ENCODE measurements at regions not wholly inside any gene's neighbourhood (a gene's known extent, or its start where the extent isn't known, plus 50 kb on each side); places are given as distances from the start of the nearest gene placed in this dataset.

DNA sequence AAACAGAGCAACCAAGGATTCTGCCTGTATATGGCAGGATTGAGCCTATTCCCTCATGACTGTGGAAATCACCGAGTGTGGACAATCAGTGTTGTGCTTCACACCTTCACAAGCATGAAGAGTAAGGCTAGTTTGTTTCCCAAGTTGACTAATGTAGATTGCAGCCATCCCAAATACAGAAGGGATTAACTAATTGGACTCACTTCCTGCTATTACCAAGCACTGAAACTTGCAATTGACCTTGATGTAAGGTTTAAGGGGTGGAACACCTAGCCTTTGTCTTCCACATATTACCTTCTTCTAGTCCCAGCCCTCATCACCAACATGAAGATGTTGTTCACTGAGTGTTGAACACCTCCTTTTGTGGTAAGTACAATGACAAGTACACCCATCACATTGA lies 120.9 kb upstream of the RND3 start:
- TF ChIP-seq, protein P1, sequence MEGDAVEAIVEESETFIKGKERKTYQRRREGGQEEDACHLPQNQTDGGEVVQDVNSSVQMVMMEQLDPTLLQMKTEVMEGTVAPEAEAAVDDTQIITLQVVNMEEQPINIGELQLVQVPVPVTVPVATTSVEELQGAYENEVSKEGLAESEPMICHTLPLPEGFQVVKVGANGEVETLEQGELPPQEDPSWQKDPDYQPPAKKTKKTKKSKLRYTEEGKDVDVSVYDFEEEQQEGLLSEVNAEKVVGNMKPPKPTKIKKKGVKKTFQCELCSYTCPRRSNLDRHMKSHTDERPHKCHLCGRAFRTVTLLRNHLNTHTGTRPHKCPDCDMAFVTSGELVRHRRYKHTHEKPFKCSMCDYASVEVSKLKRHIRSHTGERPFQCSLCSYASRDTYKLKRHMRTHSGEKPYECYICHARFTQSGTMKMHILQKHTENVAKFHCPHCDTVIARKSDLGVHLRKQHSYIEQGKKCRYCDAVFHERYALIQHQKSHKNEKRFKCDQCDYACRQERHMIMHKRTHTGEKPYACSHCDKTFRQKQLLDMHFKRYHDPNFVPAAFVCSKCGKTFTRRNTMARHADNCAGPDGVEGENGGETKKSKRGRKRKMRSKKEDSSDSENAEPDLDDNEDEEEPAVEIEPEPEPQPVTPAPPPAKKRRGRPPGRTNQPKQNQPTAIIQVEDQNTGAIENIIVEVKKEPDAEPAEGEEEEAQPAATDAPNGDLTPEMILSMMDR (IDR thresholded peaks at IDR 0.05; ENCODE audit: low read depth, low read length, missing control alignments) = no peak
- no peak overlapping the region for H3K4me3 ChIP-seq (replicated peaks; ENCODE audit: low read depth, low read length)
- DNase-seq (ENCODE audit: extremely low read depth, low read depth) = no peak

- TF ChIP-seq, protein P1 (IDR thresholded peaks at IDR 0.05; ENCODE audit: low read depth, low read length, missing control alignments) = no peak
- no peak for DNase-seq (ENCODE audit: extremely low read depth, low read depth)
- no peak overlapping the region for H3K4me3 ChIP-seq (replicated peaks; ENCODE audit: low read depth, low read length)
Measured at GRCh38 chr2:150607390-150607811, 119.9 kb upstream of the RND3 start.

GRCh38 chr2:150606380-150607060 lies 119.1 kb upstream of the RND3 start:
- H3K4me3 ChIP-seq (replicated peaks; ENCODE audit: low read depth, low read length) = no peak overlapping the region
- DNase-seq (ENCODE audit: extremely low read depth, low read depth) = no peak
- TF ChIP-seq, protein P1 (IDR thresholded peaks at IDR 0.05; ENCODE audit: low read depth, low read length, missing control alignments) = no peak

DNA sequence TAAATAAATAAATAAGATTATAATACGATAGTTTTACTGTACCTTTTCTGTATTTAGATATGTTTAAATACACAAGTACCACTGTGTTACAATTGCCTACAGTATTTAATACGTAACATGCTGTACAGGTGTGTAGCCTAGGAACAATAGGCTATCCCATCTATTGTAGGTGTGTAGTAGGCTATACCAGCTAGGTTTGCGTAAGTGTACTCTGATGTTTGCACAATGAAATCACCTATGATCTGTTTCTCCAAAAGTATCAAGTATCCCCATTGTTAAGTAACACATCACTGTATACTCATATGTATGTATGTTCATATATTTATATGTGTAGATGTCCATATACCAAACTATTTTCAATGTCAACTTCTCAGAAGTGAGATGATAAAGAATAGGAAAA lies 118.2 kb upstream of the RND3 start:
- no peak overlapping the region for H3K4me3 ChIP-seq (replicated peaks; ENCODE audit: low read depth, low read length)
- TF ChIP-seq, protein P1 (IDR thresholded peaks at IDR 0.05; ENCODE audit: low read depth, low read length, missing control alignments) = no peak
- no peak for DNase-seq (ENCODE audit: extremely low read depth, low read depth)

DNA sequence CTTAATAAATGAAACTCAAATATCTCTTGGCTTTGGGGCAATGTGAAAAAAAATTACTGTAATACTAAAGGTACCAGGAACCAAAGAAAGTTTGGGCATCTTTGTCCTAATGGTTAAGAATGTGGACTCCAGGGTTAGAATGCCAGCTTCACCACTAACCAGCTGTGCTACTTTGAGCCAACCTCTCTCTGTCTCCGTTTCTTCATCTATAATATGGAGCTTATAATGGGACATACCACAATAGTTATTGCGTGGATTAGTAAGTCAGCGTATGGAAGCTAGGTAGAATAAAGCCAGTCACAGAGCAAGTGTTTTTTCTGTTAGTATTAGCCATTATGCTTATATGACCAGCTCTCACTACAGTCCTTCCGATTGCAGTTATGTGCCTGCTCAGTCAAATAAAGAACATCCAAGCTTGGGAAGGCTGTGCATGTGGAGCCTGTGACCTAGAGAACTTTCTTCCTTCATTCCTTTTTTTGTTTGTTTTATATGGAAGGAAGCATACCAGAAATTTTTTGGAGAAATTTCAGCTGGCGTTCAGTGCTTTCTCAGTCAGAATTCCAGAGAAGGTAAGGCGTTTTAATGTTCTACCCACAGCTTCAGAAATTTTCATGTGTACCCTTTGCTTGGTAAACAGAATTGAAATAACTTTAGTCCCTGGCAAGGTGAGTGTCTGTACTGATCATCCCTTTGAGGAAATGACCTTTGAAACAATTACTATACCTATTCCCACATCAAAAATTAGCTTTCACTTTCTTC lies 114.0 kb upstream of the RND3 start:
- no peak for DNase-seq (ENCODE audit: extremely low read depth, low read depth)
- no peak overlapping the region for H3K4me3 ChIP-seq (replicated peaks; ENCODE audit: low read depth, low read length)
- TF ChIP-seq, protein P1 (IDR thresholded peaks at IDR 0.05; ENCODE audit: low read depth, low read length, missing control alignments) = no peak

DNA sequence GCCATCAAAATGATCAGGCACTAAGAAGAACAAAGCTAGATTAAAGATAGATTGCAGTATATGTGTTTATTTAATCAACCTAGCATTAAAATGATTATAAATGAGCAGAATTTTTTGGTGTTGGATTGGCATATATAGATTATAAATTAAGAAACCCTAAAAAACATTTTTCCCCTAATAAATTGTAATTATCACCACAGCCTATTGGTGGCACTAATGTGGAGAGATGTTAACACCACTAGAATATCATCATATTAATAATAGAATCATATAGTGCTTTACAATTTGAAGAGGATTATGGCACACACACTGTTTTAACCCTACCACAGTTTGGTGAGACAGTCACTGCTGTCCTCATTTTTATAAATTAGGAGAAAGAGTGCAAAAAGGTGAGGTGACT lies 112.4 kb upstream of the RND3 start:
- DNase-seq (ENCODE audit: extremely low read depth, low read depth) = no peak
- no peak overlapping the region for H3K4me3 ChIP-seq (replicated peaks; ENCODE audit: low read depth, low read length)
- TF ChIP-seq, protein P1 (IDR thresholded peaks at IDR 0.05; ENCODE audit: low read depth, low read length, missing control alignments) = no peak
